ENCODE measurements at regions not wholly inside any gene's neighbourhood (a gene's known extent, or its start where the extent isn't known, plus 50 kb on each side); places are given as distances from the start of the nearest gene placed in this dataset.

GRCh38 chr6:22779062-22779461 is 209.7 kb downstream of the HDGFL1 start:
- TF ChIP-seq RFX5 (IDR thresholded peaks at IDR 0.05; ENCODE audit: low read depth, low read length) (no peak), CTCF (conservative IDR thresholded peaks at IDR 0.05; ENCODE audit: low read depth, low read length) (no peak), CHD1 (IDR thresholded peaks at IDR 0.05; ENCODE audit: low read depth, low read length) (no peak), MXI1 (IDR thresholded peaks at IDR 0.05; ENCODE audit: borderline replicate concordance, low read depth, low read length) (no peak), POLR2A (IDR thresholded peaks at IDR 0.05; ENCODE audit: low read depth, low read length) (no peak)
- TF ChIP-seq, protein P1, sequence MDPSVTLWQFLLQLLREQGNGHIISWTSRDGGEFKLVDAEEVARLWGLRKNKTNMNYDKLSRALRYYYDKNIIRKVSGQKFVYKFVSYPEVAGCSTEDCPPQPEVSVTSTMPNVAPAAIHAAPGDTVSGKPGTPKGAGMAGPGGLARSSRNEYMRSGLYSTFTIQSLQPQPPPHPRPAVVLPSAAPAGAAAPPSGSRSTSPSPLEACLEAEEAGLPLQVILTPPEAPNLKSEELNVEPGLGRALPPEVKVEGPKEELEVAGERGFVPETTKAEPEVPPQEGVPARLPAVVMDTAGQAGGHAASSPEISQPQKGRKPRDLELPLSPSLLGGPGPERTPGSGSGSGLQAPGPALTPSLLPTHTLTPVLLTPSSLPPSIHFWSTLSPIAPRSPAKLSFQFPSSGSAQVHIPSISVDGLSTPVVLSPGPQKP (IDR thresholded peaks at IDR 0.05; ENCODE audit: borderline replicate concordance, low read depth, low read length) = no peak
